ENCODE measurements at regions not wholly inside any gene's neighbourhood (a gene's known extent, or its start where the extent isn't known, plus 50 kb on each side); places are given as distances from the start of the nearest gene placed in this dataset.

GRCh38 chr4:183763990-183764754 is 105.1 kb downstream of the TRAPPC11 start:
- DNase-seq (ENCODE audit: low read depth in 3 of 3): no peak

GRCh38 chr4:183765251-183765911 is 106.3 kb downstream of the TRAPPC11 start:
- DNase-seq (ENCODE audit: low read depth in 3 of 3): no peak

DNA sequence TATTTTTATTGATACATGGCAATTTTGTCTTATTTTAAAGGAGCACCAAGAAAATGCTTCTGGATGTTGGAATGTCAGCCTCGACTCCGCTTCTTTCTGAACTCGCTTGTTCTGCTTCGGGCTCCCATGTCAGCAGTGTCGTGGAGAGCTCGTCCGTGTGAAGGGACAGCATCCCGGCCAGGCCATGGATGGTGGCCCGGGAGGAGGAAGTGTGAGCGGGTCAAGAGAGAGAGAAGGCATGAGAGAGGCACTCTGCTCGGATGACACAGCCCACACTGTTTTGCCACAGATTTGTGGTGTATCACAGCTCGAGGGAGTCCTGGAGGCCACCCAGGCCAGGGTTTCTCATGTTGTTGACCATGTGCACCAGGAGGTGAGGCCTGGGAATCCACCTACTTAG is 107.0 kb downstream of the TRAPPC11 start:
- no peak for DNase-seq (ENCODE audit: low read depth in 3 of 3)

DNA sequence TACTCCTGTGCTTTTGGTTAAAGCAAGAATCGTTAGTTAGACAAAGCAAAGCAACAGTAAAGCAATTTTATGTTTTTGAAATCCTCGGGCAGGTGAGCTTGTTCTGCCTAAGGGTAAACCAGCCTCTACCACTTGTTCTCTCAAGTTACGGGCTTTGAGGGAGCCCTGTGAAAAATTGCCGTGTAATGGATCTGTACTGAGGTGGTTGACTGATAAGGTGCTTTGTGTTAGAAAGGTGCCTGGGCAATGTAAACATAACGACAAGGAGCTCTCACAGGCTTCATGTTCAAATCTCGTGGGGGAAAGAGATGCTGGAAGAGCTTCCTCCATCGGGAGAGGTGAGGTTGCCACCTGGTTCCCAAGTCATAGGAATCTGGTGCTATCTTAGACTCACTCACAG is 111.8 kb downstream of the TRAPPC11 start:
- no peak for DNase-seq (ENCODE audit: low read depth in 3 of 3)

DNA sequence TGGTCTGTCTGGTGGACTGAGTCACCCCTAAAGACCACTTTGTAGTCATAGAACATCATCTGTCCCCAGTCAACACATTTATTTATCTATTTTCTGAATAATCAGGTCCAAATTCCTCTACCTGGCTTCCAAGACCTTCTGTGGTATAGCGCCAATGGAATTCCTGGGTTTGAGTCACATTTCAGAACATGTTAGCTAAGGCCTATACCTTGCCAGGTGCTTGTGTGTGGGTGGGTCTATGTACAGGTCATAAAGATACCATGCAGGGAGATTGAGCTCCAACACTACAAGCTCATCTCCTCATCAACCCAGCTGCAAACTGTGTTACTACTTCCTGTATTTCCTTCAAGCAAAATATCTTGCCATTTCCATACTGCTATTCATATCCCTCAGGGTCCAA is 113.3 kb downstream of the TRAPPC11 start:
- no peak for DNase-seq (ENCODE audit: low read depth in 3 of 3)

- DNase-seq (ENCODE audit: low read depth in 3 of 3): no peak
Observed at GRCh38 chr4:183773790-183774189, 114.7 kb downstream of the TRAPPC11 start.

DNA sequence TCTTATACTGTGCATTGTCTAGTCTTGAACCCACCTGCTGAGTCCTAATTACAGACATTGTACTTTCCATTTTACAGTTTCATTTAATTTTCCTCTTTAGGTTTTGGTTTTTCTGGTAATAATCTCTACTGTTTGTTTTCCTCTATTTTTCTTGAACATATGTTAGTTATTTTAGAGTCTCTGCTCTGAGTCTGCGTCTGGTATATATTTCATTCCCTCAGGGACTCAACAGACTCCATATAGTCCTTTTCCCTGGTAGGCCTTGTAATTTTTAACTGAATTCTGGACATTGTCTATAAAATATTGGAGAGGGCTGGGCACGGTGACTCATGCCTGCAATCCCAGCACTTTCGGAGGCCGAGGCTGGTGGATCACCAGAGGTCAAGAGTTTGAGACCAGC is 121.8 kb upstream of the STOX2 start:
- DNase-seq (ENCODE audit: low read depth in 3 of 3): no peak

DNA sequence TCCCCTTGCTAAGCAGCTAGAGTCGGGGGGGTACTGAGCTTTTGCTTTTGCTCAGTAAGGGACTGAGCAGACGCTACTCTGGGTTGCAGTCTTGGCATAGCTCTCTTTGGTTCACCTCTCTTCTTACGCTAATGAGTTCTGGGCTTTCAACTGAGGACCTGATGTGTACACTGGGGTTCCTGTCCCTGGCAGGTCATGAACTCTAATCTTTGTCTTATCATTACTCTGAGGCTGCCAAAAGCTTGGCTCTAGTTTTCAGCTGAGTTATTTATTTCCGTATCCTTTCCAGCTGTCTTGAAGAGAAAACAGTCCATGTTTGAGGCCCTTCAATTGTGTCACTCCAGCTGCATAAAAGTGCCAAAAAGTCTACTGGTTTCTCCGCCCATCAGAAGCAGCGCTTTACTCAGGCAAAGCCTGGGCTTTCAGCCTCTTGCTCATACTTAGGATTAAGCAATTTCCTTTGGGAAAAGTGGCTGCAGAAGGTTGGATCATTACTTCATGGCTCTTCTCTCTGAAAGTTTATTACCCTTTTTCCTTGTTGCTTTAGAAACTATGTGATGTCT is 121.0 kb upstream of the STOX2 start:
- no peak for DNase-seq (ENCODE audit: low read depth in 3 of 3)

DNA sequence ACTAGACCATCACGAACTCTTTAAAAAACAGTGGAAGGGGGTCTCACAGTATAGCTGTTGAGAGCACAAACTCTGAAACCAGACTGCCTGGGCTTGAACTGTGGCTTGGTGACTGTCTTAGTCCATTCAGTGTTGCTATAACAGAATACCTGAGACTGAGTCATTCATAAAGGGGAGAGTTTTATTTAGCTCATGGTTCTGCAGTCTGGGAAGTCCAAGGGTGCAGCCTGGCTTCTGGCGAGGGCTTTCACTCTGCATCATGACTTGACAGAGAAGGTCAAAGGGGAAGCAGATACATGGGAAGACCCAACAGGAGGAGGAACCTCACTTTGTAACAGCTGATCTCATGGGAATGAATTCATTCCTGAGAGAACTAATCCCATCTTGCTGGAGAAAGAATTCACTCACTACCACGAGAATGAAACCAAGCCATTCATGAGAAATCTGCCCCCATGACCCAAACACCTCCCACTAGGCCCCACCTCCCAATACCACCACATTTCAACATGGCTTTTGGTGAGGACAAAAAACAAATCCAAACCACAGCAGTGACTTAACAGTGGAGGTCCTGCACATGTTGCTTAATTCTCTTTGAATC is 116.7 kb upstream of the STOX2 start:
- no peak for DNase-seq (ENCODE audit: low read depth in 3 of 3)

GRCh38 chr4:183789657-183790056 is 115.5 kb upstream of the STOX2 start:
- DNase-seq (ENCODE audit: low read depth in 3 of 3): no peak

DNA sequence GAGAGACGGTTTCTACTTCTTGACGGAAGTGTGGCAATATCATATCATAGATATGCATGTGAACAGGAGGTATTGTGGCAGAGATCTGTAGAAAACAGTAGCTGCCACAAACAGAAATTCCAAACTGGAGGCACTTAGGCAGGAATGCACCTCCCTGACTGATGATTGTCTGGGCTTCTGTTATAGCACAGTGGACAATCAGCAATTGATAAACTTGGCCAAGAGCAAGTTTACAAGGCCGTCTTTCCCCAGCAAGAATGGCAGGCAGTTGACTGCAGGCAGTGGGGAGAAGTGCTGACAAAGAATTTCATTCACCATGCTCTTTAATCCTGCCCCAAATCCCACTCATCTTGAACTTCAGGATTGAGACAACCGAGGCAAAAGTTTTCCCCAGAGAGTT is 114.4 kb upstream of the STOX2 start:
- no peak for DNase-seq (ENCODE audit: low read depth in 3 of 3)

DNA sequence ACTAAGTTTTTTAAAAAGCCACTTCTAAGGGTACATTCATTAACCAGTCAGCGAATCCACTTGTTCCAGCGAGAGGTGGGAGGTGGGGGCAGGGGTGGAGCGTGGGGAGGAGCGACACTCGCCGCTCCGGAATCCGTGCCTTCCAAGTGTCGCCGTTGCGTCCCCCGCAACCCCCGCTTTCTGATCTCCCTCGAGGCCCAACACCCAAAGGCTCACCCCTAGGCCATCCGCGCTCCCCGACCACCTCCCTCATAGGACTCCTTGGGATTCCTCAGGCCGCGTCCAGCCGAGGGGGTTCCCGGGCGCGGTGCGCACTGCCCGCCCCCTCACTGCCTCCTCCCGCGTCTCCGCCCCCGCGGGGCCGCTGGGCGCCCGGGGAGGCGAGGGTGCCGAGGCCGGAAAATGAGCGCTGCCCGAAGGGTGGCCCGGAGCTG is 108.1 kb upstream of the STOX2 start:
- peak in 1 of 3 donors; percentile 5 for DNase-seq (ENCODE audit: low read depth in 3 of 3)

DNA sequence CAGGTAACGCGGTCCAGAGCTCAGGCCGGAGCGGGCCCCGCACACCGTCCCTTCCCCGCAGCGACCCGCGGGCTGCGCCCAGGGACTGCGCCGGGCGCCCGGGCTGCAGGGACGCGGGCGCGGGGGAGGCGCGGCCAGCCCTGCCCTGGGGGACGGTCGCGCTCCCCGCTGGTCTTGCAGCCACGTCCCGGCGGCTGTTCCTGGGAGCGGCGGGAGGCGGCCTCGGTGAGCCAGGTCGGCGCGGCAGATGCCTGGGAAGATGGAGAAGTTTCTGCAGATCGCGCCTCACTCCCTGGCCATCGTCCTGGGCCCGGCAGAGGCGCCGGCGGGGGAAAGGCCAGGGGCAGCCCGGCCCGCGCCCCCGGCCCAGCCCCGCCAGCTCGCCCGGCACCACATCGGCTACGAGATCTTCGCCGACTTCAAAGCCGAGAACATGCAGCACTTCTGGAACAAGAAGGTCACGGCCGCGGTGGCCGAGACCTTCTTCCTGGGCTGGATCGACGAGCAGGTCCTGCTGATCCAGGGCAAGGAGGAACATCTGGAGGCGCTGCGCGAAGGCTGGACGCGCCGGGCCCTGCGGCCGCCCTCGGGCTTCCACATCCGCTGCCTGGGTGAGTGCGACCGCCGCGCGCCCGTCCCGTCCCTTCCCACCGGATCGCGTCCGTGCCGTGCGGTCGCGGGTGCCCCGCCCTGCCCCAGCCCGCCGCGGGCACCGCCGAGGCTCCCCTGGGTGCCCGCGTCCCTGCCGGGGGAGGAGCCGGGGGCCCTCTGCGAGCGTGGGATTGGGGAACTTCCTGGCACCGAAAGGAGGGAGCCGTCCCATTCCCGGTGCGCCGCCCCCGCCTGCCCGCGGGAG is 107.4 kb upstream of the STOX2 start:
- DNase-seq (ENCODE audit: low read depth in 3 of 3): peak in 1 of 3 donors; percentile 1

DNA sequence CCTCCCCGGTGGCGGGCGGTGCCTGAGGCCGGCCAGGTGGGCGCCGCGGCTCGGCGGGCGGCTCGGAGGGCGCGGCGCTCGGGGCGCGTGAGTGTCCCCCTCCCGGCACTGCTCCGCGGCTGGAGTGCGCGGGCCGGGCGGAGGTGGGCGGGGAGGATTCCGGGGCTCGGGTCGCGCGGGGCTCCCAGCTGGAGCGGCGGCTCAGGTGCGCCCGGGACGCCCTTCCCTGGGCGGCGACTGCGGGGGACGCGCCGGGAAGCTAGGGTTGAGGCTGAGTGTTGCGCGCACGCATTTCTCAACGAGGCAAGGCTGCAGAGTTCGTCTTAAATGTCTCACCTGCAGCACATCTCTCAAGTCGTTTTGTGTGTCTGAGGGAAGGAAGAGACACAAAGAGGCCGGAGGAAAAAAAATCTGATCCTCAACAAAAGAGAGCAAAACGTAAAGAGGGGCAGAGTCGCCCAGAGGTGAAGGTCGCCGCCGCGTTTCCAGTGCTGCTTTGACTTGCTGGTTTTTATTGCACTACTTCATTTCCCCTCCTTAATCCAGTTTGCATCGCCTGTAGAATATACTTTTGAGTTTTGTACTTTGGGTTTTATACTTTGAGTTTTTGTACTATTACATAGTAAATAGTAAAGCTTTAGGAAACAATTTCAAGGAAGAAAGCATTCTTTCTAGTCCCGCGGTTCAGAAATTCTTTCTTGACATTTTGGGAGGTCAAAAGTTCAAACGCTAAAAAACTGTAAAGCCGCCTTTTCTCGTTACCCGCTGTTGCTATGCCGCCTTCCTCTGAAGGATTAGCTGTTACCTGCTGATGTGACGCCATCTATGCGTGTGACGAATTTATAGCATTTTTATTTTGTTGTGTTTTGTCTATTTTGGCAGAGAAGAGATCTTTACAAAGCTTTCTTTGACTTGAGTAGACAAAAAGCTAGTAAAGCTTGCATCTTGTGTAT is 106.5 kb upstream of the STOX2 start:
- no peak for DNase-seq (ENCODE audit: low read depth in 3 of 3)

- DNase-seq (ENCODE audit: low read depth in 3 of 3): no peak
Observed at GRCh38 chr4:183801457-183802165, 103.5 kb upstream of the STOX2 start.

DNA sequence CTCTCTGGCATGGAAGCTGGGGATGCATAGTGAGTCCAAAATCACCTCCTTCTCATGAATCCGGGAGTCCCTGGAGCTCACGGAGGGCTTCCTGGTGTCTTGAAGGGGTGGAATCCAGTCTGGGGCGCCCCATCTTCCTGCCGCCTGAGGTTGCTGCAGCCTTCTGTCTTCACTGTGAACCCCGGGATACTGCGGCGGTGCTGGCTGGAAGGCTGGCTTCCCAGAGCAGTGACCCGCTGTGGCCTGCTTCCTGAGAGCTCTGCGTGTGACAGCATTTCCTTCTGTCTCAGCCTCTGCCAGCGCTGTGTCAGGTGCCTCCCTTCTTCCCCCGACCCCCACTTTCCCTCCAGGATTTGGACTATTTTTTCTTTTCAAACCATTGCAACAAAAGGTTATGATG is 98.8 kb upstream of the STOX2 start:
- no peak for DNase-seq (ENCODE audit: low read depth in 3 of 3)

GRCh38 chr4:183807420-183808096 is 97.5 kb upstream of the STOX2 start:
- DNase-seq (ENCODE audit: low read depth in 3 of 3): no peak

- DNase-seq (ENCODE audit: low read depth in 3 of 3): no peak
Observed at GRCh38 chr4:183808097-183808456, 97.0 kb upstream of the STOX2 start.

DNA sequence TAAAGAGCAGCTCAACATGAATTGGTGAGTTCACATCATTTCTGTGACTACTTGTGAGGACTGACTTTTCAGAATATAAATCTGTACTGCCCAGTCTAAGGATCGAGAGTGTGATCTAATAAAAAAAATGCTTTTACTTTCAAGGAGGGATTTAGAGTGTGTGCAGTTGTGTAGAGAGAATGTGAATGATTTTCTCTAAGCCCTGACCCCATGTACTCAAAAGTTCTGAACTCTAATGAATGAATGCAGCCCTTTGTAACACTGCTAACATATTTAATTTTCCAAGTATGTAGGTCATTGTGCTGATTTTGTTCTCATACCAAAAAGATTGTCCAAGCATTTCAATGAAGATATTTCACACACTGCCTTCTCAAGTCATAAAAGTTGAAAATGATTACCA is 92.5 kb upstream of the STOX2 start:
- DNase-seq (ENCODE audit: low read depth in 3 of 3): no peak

- DNase-seq (ENCODE audit: low read depth in 3 of 3): no peak
Observed at GRCh38 chr4:183814461-183814860, 90.6 kb upstream of the STOX2 start.

All from stimulated activated CD4-positive, alpha-beta T cell treated with anti-CD3 and anti-CD28 coated beads, TNF-alpha, amount 100 ng/mL, for 48 hours (primary cell).